Panc1 (cell line): ENCODE measurements at regions not wholly inside any gene's neighbourhood (a gene's known extent, or its start where the extent isn't known, plus 50 kb on each side); places are given as distances from the start of the nearest gene placed in this dataset.

Experiments
- ATAC-seq: fragments of 200-7000 bp; cut with Tn5 transposase; 2 replicates; pipeline ENCODE4 v1.9.1; 2020; ENCODE audit warnings: mild to moderate bottlenecking, moderate library complexity
- BruUV-seq: library from RNA; stranded (reverse); fragments of 400-500 nt; replicated peaks from 2 replicates; lab custom pipeline; 2021; lab: Mats Ljungman, UMichigan
- CTCF ChIA-PET: fragments of 300-600 bp; sonication (Branson Sonifier 250); formaldehyde crosslinking; loops from one replicate; lab custom pipeline; 2022; ENCODE audit warnings: antibody characterized with exemption; lab: Charles Lee
- POLR2A ChIA-PET: fragments of 300-600 bp; sonication (Branson Sonifier 250); formaldehyde crosslinking; loops from one replicate; lab custom pipeline; 2022; ENCODE audit warnings: antibody characterized with exemption; lab: Charles Lee
- DNase-seq: peaks from one replicate; pipeline ENCODE4 v3.0.0-alpha.2; 2010; ENCODE audit warnings: low read depth, low spot score
- H3K27ac ChIP-seq: 2 replicates; pipeline ENCODE4 v1.5.1; 2011; ENCODE audit warnings: mild to moderate bottlenecking, low read length, inconsistent platforms
- H3K27me3 ChIP-seq: fragments of 200-500 bp; sonication (Bioruptor generic); 2 replicates; pipeline ENCODE4 v1.6.0; 2014; ENCODE audit warnings: low read length, inconsistent platforms; ENCODE audit not compliant: control insufficient read depth, insufficient read depth
- H3K36me3 ChIP-seq: fragments of 200-500 bp; sonication (Bioruptor generic); 2 replicates; pipeline ENCODE4 v1.5.1; 2014; ENCODE audit warnings: inconsistent platforms, mild to moderate bottlenecking, low read length, moderate library complexity; ENCODE audit not compliant: control insufficient read depth, insufficient read depth
- H3K4me1 ChIP-seq: 2 replicates; pipeline ENCODE4 v1.5.1; 2011; ENCODE audit warnings: inconsistent platforms, mild to moderate bottlenecking, low read length, moderate library complexity; ENCODE audit not compliant: control insufficient read depth, insufficient read depth
- H3K4me3 ChIP-seq, 2 experiments: 2 replicates each; pipeline ENCODE4 v1.5.1; 2011 to 2012; ENCODE audit warnings: low read depth in 2 of 2, low read length in 2 of 2, mild to moderate bottlenecking in 2 of 2, inconsistent platforms in 1 of 2, moderate library complexity in 1 of 2
- H3K9me3 ChIP-seq: fragments of 200-500 bp; sonication (Bioruptor generic); 2 replicates; pipeline ENCODE4 v1.5.1; 2014; ENCODE audit warnings: low read depth, mild to moderate bottlenecking, inconsistent platforms, low read length, moderate library complexity; ENCODE audit not compliant: control insufficient read depth, insufficient read depth
- CTCF ChIP-seq: fragments of 450-650 bp; IDR thresholded peaks from 2 replicates; pipeline ENCODE4 v1.5.1; 2017; ENCODE audit warnings: mild to moderate bottlenecking
- POLR2AphosphoS5 ChIP-seq: IDR thresholded peaks from 2 replicates; pipeline ENCODE4 v1.6.1; 2012; ENCODE audit warnings: mild to moderate bottlenecking, low read depth, low read length, moderate library complexity
- REST ChIP-seq, 2 experiments: IDR thresholded peaks; 2 replicates each; pipeline ENCODE4 v1.6.1; 2011 to 2012; ENCODE audit warnings: low read depth in 2 of 2, control low read depth in 1 of 2, low read length in 1 of 2, mild to moderate bottlenecking in 1 of 2, moderate library complexity in 1 of 2; ENCODE audit not compliant: insufficient read depth in 1 of 2
- SIN3A ChIP-seq: IDR thresholded peaks from 2 replicates; pipeline ENCODE4 v1.6.1; 2012; ENCODE audit warnings: low read depth, mild to moderate bottlenecking, low read length, moderate library complexity, borderline replicate concordance; ENCODE audit not compliant: insufficient read depth
- TCF7L2 ChIP-seq: IDR thresholded peaks from 2 replicates; pipeline ENCODE4 v1.6.1; 2011; ENCODE audit warnings: mild to moderate bottlenecking, low read depth, low read length, inconsistent platforms
- in situ Hi-C: cut with HindIII; loops from 2 replicates; pipeline ENCODE4 v1.10.0; 2016; ENCODE audit warnings: low sequenced_read_pairs, low pct_unique_long_range_greater_than_20kb
- intact Hi-C: fragments of 100-400 bp; cut with micrococcal nuclease; formaldehyde crosslinking; loops from one replicate; pipeline ENCODE4 v1.10.0; 2022; ENCODE audit not compliant: unreplicated experiment

- no TSS peak for BruUV-seq
- no peak overlapping the region for H3K27ac ChIP-seq
- TF ChIP-seq CTCF (no peak), TCF7L2 (no peak), POLR2AphosphoS5 (no peak), REST (IDR thresholded peaks at IDR 0.05; ENCODE audit: insufficient read depth in 1 of 2, low read depth in 2 of 2, low read length in 1 of 2) (no peak), SIN3A (no peak)
- H3K4me3 ChIP-seq = no peak overlapping the region
- no peaks in the 10 kb centered on the region for H3K36me3 ChIP-seq
- H3K4me1 ChIP-seq = no peaks in the 10 kb centered on the region
- no peaks in the 10 kb centered on the region for H3K27me3 ChIP-seq
- in situ Hi-C loops (no loop called here), intact Hi-C loops (no loop called here)
- POLR2A ChIA-PET = no interaction called here
- H3K9me3 ChIP-seq = no peaks in the 10 kb centered on the region
- CTCF ChIA-PET = no interaction called here
- ATAC-seq (no peak), DNase-seq (no peak)
These were observed 265.4 kb downstream of the CNTN3 start for GRCh38 chr3:74349015-74349414.

- no peak for TF ChIP-seq TCF7L2
- no peak for TF ChIP-seq SIN3A
- TF ChIP-seq CTCF = no peak
- TF ChIP-seq REST (IDR thresholded peaks at IDR 0.05; ENCODE audit: insufficient read depth in 1 of 2, low read depth in 2 of 2, low read length in 1 of 2) = no peak
- TF ChIP-seq POLR2AphosphoS5 = no peak
- no peaks in the 10 kb centered on the region for H3K4me1 ChIP-seq
- no peak overlapping the region for H3K27ac ChIP-seq
- intact Hi-C loops = no loop called here
- H3K4me3 ChIP-seq = no peak overlapping the region
- no peaks in the 10 kb centered on the region for H3K9me3 ChIP-seq
- no TSS peak for BruUV-seq
- POLR2A ChIA-PET = no interaction called here
- ATAC-seq (no peak), DNase-seq (no peak)
- no peaks in the 10 kb centered on the region for H3K36me3 ChIP-seq
- in situ Hi-C loops = no loop called here
- CTCF ChIA-PET = no interaction called here
- H3K27me3 ChIP-seq = no peaks in the 10 kb centered on the region
These were observed 266.7 kb downstream of the CNTN3 start for GRCh38 chr3:74347563-74348268.
